B cell (primary cell): ENCODE measurements at regions not wholly inside any gene's neighbourhood (a gene's known extent, or its start where the extent isn't known, plus 50 kb on each side); places are given as distances from the start of the nearest gene placed in this dataset.

Source experiments
- ATAC-seq: fragments of 200-7000 bp; cut with Tn5 transposase; one replicate; pipeline ENCODE4 v1.10.0; 2021; ENCODE audit warnings: low read depth, mild to moderate bottlenecking, moderate number of reproducible peaks, moderate library complexity
- CTCF ChIA-PET: fragments of 350-600 bp; sonication (Branson Sonifier 250); formaldehyde crosslinking; loops from one replicate; lab custom pipeline; 2021; ENCODE audit warnings: antibody characterized with exemption, inconsistent platforms; lab: Charles Lee
- POLR2A ChIA-PET: fragments of 350-600 bp; sonication (Branson Sonifier 250); formaldehyde crosslinking; loops from one replicate; lab custom pipeline; 2021; ENCODE audit warnings: antibody characterized with exemption; lab: Charles Lee
- DNase-seq: peaks from one replicate; pipeline ENCODE4 v3.0.0; 2013
- H2AFZ ChIP-seq: 2 replicates; pipeline ENCODE4 v1.6.1; 2012; ENCODE audit warnings: mild to moderate bottlenecking, low read depth, low read length; ENCODE audit not compliant: insufficient read depth, poor library complexity, severe bottlenecking
- H3K27ac ChIP-seq, 2 donors: 1 replicate in 1 of 2; 2 replicates in 1 of 2; pipeline ENCODE4 v1.5.1; 2012 to 2013; ENCODE audit warnings: low read length in 2 of 2, mild to moderate bottlenecking in 2 of 2, moderate library complexity in 1 of 2
- H3K27me3 ChIP-seq, 4 experiments: fragments of 200-600 bp in 1 of 4; sonication (generic) in 1 of 4; replicated peaks in 1 of 4; 1 replicate in 2 of 4; 2 replicates in 2 of 4; pipeline versions ENCODE4 v1.6.1 to v1.7.0; 2013 to 2016; ENCODE audit warnings: low read length in 3 of 4, mild to moderate bottlenecking in 2 of 4, mixed read lengths in 1 of 4, moderate library complexity in 1 of 4; ENCODE audit not compliant: insufficient read depth in 4 of 4, control insufficient read depth in 3 of 4; ENCODE audit errors: control extremely low read depth in 1 of 4
- H3K36me3 ChIP-seq, 2 experiments: replicated peaks in 1 of 2; 1 replicate in 1 of 2; 2 replicates in 1 of 2; pipeline versions ENCODE4 v1.6.1 to v1.7.1; 2013; ENCODE audit warnings: low read length in 1 of 2; ENCODE audit not compliant: insufficient read depth in 2 of 2, control insufficient read depth in 1 of 2; ENCODE audit errors: control extremely low read depth in 1 of 2, extremely low read depth in 1 of 2
- H3K4me1 ChIP-seq, 2 donors: fragments of 200-600 bp in 1 of 2; sonication (generic) in 1 of 2; 1 replicate in 1 of 2; 2 replicates in 1 of 2; pipeline versions ENCODE4 v1.5.1 to v1.6.1; 2013 to 2017; ENCODE audit warnings: low read length in 2 of 2; ENCODE audit not compliant: control insufficient read depth in 2 of 2, insufficient read depth in 2 of 2
- H3K4me2 ChIP-seq: replicated peaks from 2 replicates; pipeline ENCODE3; 2012; ENCODE audit warnings: mild to moderate bottlenecking, low read depth, low read length; ENCODE audit not compliant: poor library complexity, severe bottlenecking
- H3K4me3 ChIP-seq, 5 experiments: fragments of 200-600 bp in 1 of 5; sonication (generic) in 1 of 5; 1 replicate in 3 of 5; 2 replicates in 2 of 5; pipeline versions ENCODE4 v1.5.1 to v1.7.0; 2011 to 2016; ENCODE audit warnings: low read length in 4 of 5, mild to moderate bottlenecking in 4 of 5, low read depth in 2 of 5, control low read depth in 1 of 5, moderate library complexity in 1 of 5; ENCODE audit not compliant: insufficient read depth in 1 of 5; ENCODE audit errors: control extremely low read depth in 1 of 5, extremely low read depth in 1 of 5
- H3K79me2 ChIP-seq: fragments of 200-600 bp; sonication (generic); one replicate; pipeline ENCODE4 v1.6.0; 2016; ENCODE audit warnings: low read length; ENCODE audit not compliant: control insufficient read depth, insufficient read depth
- H3K9ac ChIP-seq: fragments of 200-600 bp; sonication (generic); 2 replicates; pipeline ENCODE4 v1.6.1; 2017; ENCODE audit warnings: mild to moderate bottlenecking, low read length, moderate library complexity
- H3K9me3 ChIP-seq, 3 donors: one replicate each; pipeline versions ENCODE4 v1.6.1 to v1.7.1; 2013; ENCODE audit warnings: low read length in 2 of 3; ENCODE audit not compliant: control insufficient read depth in 2 of 3, insufficient read depth in 1 of 3; ENCODE audit errors: control extremely low read depth in 1 of 3
- H4K20me1 ChIP-seq: 2 replicates; pipeline ENCODE4 v1.6.0; 2012; ENCODE audit warnings: mild to moderate bottlenecking, low read length; ENCODE audit not compliant: insufficient read depth, control insufficient read depth, poor library complexity, severe bottlenecking
- H3K27ac Mint-ChIP-seq: one replicate; pipeline ENCODE4 v1.8.0; 2021; ENCODE audit warnings: mixed read lengths
- H3K27me3 Mint-ChIP-seq: one replicate; pipeline ENCODE4 v1.8.0; 2021; ENCODE audit warnings: mixed read lengths
- H3K4me1 Mint-ChIP-seq: one replicate; pipeline ENCODE4 v1.8.0; 2021; ENCODE audit warnings: mixed read lengths
- H3K4me3 Mint-ChIP-seq: one replicate; pipeline ENCODE4 v1.8.0; 2021; ENCODE audit warnings: mixed read lengths
- H3K9me3 Mint-ChIP-seq: one replicate; pipeline ENCODE4 v1.8.0; 2022; ENCODE audit warnings: mixed read lengths; ENCODE audit not compliant: insufficient read depth
- CTCF ChIP-seq: fragments of 200-600 bp; IDR thresholded peaks from one replicate; pipeline ENCODE4 v1.8.0; 2022; ENCODE audit warnings: antibody characterized with exemption, mild to moderate bottlenecking
- EZH2 ChIP-seq: IDR thresholded peaks from 2 replicates; pipeline ENCODE4 v1.6.1; 2012; ENCODE audit warnings: borderline replicate concordance, low read depth, mild to moderate bottlenecking, moderate library complexity, low read length; ENCODE audit not compliant: insufficient read depth, poor library complexity, severe bottlenecking
- WGBS: methylation state at CpG from one replicate; pipeline ENCODE4 v1.1.5; 2013; ENCODE audit warnings: missing lambda C conversion rate; ENCODE audit not compliant: insufficient coverage; 5-methylcytosine and 5-hydroxymethylcytosine counted together
- intact Hi-C: fragments of 100-400 bp; cut with micrococcal nuclease; formaldehyde crosslinking; loops from one replicate; pipeline ENCODE4 v1.10.0; 2022

- no peak for TF ChIP-seq EZH2
- ChIA-PET CTCF (no interaction called here), POLR2A (no interaction called here)
- WGBS = 31% methylated on average over 2 of the region's 9 CpGs
- intact Hi-C loops = no loop called here
- Mint-ChIP-seq H3K27ac (no peak overlapping the region), H3K4me1 (peaks cover 7% of the 10 kb centered on the region), H3K4me3 (no peak overlapping the region), H3K9me3 (peaks cover 2% of the 10 kb centered on the region), H3K27me3 (peaks cover 62% of the 10 kb centered on the region)
- no peaks in the 10 kb centered on the region for H3K79me2 ChIP-seq
- H2AFZ ChIP-seq = no peak overlapping the region
- DNase-seq (no peak), ATAC-seq (no peak)
- H3K4me1 ChIP-seq = no peaks in the 10 kb centered on the region
- no peak overlapping the region for H3K4me3 ChIP-seq
- H3K36me3 ChIP-seq = no peaks in the 10 kb centered on the region
- H4K20me1 ChIP-seq = no peaks in the 10 kb centered on the region
- H3K4me2 ChIP-seq = no peak overlapping the region
- H3K9me3 ChIP-seq = peaks cover 0 to 6% (median 0%) of the 10 kb centered on the region in 3 donors
- H3K9ac ChIP-seq = no peak overlapping the region
- peaks cover 0 to 29% (median 22%) of the 10 kb centered on the region in 4 experiments for H3K27me3 ChIP-seq
- H3K27ac ChIP-seq = no peak overlapping the region
Measured at GRCh38 chr15:29568840-29569532, 253.3 kb downstream of the TJP1 start.

- TF ChIP-seq CTCF (no peak), EZH2 (no peak)
- H3K4me3 Mint-ChIP-seq = no peak overlapping the region
- Histone ChIP-seq H3K79me2 (no peaks in the 10 kb centered on the region), H3K9ac (no peak overlapping the region), H3K9me3 (peaks cover 0 to 6% (median 0%) of the 10 kb centered on the region in 3 donors), H3K27me3 (peaks cover 0 to 28% (median 21%) of the 10 kb centered on the region in 4 experiments), H2AFZ (no peak overlapping the region), H3K27ac (no peak overlapping the region), H3K4me2 (no peak overlapping the region), H3K36me3 (no peaks in the 10 kb centered on the region), H3K4me3 (no peak overlapping the region), H3K4me1 (no peaks in the 10 kb centered on the region), H4K20me1 (no peaks in the 10 kb centered on the region)
- ChIA-PET POLR2A (no interaction called here), CTCF (no interaction called here)
- WGBS = 82% methylated on average over 1 of the region's 1 CpG
- peaks cover 7% of the 10 kb centered on the region for H3K4me1 Mint-ChIP-seq
- peaks cover 47% of the 10 kb centered on the region for H3K27me3 Mint-ChIP-seq
- intact Hi-C loops = no loop called here
- no peaks in the 10 kb centered on the region for H3K9me3 Mint-ChIP-seq
- ATAC-seq (no peak), DNase-seq (no peak)
- H3K27ac Mint-ChIP-seq = no peak overlapping the region
Measured at GRCh38 chr15:29567336-29567735, 254.9 kb downstream of the TJP1 start.
